GM11168 (cell line): ENCODE measurements at regions not wholly inside any gene's neighbourhood (a gene's known extent, or its start where the extent isn't known, plus 50 kb on each side); places are given as distances from the start of the nearest gene placed in this dataset.
"Not testable (repeated sequence)": the region's sequence is repeated elsewhere in the genome, so short reads cannot be mapped to it uniquely, and the experiment has no call there.

ENCODE experiments used
- in situ Hi-C: fragments of 300-500 bp; cut with MboI; formaldehyde crosslinking; loops from one replicate; pipeline ENCODE4 v1.12.0; 2022; ENCODE audit warnings: low sequenced_read_pairs; ENCODE audit not compliant: unreplicated experiment

DNA sequence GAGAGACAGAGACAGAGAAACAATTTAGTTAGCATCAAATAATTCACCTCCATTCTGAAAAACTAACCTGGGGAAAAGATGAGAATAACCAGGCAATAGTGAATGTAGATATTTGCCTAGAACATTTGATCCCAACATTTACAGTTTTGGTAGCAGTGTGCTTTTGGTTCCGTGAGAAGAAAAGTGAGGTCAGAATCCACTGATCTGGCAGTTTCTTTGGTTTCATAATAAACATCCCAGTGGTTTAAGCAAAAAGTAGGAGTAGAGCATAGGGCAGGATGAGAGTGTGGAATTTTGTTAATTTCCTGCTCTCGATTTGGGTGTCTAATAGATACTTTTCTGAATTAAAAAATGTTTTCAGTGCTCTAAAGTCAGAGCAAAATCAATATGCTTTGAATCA lies 887.0 kb downstream of the NR2F1-AS1 start:
- in situ Hi-C loops = no loop called here

DNA sequence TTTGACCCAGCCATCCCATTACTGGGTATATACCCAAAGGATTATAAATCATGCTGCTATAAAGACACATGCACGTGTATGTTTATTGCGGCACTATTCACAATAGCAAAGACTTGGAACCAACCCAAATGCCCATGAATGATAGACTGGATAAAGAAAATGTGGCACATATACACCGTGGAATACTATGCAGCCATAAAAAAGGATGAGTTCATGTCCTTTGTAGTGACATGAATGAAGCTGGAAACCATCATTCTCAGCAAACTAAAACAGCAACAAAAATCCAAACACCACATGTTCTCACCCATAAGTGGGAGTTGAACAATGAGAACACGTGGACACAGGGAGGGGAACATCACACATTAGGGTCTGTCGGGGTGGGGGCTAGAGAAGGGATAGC lies 889.1 kb downstream of the NR2F1-AS1 start:
- in situ Hi-C loops = not testable (repeated sequence)

DNA sequence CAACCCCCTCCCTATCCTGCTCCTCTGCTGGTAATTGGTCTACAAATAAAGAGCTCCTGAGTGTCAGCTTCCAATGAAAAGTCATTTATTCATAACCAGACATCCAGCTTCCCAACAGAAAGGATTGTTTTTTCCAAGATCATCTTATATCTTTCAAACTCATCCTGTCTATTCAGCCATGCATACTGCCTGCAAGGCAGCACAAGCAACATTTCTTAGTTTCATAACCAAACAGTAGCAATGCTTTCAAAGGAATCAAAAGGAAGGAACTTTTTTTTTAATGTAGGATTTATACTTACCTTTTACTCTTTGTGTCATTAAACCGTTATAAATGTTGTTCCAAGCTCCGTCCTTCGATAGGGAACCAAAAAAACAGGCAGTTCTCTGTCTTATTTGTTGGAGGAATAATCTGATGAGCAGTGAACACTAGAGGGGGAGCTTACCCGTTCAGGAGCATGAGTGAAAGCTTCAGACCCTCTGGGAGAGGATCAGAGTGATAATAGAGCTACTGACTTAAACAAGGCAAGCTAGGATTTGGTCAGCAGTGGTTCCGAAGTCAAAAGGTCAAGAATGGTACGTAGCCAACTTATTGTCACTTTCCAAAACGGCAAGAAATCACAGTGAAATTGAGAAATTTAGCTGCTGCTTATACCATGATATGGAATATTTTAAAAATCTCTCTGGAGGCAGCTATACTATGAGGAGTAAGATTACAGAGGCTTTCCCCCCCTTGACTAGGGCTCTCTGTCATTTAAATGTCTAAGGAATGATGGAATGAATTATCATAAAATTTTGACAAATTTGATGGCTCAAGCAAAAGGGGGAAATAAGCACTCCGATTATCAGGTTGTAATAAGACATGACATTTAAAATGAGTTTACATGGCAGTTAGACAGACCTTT lies 892.9 kb downstream of the NR2F1-AS1 start:
- in situ Hi-C loops = no loop called here

DNA sequence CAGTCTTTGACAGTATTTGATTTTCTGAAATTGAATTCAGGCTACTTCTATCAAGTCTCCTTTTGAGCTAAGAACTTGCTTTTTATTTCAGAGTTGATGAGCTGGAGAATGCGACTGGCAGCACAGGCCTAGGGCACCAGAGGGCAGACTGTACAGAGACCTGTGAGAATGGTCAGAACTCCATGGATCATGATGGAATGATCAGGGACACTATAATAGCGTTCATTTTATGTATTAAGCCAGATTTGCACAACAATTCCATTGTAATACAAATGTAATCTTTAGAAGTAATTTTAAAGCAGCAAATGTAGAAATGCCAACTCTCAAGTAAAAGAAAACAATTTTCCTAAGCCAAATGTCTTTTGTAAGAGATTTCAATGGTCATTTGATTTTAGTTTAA lies 902.4 kb downstream of the NR2F1-AS1 start:
- in situ Hi-C loops = no loop called here

DNA sequence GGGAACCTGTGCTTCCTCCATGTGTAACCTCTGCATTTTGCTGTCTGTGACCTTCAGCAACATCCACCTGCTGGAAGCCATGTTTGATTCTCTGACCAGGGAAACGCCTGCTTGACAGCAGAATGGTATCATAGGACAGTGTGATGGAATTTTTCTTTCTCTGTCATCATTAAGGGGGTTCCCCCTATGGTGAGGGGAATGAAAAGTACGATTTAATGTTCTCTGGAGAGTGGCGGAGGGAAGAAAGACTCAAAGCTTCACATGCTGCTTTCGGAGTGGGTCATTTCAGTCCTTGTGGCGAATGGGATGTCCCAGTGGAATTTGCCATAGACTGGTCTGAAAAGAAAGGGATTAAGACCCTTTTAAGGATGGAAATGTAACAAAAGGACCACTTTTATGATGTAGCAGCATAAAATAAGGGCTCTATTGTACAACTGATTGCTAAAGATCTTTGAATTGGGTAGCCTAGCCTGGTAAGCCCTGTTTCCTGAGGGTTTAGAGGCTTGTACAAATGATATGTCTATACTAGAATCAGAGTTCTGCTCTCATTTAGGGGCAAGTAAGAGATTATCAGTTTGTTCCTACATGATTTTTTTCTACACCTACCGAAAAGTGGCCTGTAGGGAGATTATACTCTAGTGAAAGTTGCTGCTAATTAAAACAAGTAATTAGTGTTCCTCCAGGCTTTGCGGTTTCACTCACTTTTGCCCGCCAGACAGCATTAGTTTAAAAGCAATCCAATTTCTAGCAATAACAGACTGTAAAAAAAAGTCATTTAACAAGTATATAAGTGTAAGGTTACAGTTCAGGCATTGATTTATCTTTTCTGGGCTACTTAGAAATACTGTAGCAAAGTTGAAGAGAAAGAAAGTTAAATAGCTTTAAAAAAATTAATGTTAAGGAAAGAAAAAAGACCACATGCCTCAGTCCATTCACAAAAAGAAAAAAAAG lies 904.5 kb downstream of the NR2F1-AS1 start:
- in situ Hi-C loops = no loop called here

DNA sequence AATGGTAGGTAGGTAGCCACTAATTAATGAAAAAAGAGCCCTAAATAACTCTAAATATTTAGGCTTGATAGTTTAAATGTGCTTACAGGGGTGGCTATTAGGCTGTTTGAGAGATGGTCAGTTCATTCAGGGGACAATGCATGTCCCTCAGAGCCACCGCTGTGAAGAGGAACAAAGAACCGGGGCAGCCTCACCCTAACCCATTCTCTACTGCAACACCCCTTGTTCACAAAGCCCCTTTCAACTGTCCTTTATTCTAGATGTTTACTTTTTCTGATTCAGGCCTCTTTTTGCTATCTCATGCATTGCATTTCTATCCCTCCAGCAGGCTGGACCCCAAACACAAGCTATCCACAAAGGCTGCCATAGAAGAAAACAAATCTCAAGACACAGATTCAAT lies 906.7 kb downstream of the NR2F1-AS1 start:
- in situ Hi-C loops = no loop called here

DNA sequence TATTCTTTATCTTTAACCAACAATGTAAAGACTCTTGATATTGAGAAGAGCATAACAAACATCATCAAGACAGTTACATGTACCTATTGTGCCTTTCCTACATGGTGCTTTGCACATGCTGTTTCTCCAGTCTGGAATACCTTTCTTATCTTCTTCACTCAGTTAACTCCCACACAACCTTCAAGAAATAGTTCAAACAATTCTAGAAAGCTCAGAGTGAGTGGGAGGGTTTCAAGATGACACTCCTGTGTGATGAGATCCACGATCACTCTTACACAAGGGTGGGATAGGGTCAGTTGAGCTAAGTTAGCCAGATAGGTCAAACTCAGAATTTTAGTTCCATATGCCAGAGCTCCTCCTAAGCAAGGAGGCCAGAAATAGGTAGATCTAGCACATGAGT lies 915.5 kb downstream of the NR2F1-AS1 start:
- in situ Hi-C loops = no loop called here

DNA sequence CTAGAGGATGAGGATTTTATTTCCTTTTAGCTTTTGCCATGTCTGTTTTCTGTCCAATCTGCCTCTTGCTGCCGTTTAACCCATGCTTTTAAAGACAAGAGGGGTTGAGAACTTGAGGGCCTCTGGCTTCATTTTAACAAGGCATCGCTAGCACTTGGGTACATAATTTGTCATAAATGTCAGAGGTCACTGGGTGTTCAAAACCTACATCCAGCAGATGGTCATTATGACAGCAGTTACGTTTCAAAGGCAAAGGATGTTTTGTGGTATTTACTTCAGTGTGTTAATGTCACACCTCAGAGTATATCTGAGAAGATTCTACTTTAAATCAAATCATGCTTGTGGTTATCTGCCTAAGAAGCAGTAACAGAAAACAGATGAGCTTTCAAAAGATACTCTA lies 918.3 kb downstream of the NR2F1-AS1 start:
- in situ Hi-C loops = no loop called here

DNA sequence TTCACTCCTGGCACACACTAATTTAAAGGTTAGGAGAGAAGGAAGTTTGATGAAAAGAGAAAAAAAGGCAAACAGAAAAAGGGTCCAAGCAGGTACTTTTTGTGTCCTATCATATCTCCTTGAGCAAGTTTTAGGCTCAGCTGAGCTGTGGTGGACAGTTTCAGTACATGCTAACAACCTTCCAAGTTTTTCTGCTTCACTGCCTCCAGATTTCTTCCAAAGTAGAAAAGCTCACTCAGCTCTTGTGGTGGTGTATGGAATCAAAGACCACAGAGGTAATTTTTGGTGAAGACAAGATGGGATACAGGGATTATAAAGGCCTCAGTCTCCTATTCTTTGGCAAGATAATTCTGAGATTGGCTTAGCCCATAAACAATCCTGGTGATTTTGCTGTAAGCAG lies 921.8 kb downstream of the NR2F1-AS1 start:
- in situ Hi-C loops = no loop called here

DNA sequence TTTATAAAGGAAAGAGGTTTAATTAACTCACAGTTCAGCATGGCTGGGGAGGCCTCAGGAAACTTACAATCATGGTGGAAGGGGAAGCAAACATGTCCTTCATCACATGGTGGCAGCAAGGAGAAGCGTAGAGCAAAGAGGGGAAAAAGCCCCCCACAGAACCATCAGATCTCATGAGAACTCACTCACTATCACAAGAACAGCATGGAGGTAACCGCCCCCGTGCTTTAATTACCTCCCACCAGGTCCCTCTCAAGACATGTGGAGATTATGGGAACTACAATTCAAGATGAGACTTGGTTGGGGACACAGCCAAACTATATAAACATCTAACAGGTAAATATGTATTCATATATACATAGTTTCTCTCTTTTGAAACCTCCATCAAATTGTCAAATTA lies 926.4 kb downstream of the NR2F1-AS1 start:
- in situ Hi-C loops = not testable (repeated sequence)

DNA sequence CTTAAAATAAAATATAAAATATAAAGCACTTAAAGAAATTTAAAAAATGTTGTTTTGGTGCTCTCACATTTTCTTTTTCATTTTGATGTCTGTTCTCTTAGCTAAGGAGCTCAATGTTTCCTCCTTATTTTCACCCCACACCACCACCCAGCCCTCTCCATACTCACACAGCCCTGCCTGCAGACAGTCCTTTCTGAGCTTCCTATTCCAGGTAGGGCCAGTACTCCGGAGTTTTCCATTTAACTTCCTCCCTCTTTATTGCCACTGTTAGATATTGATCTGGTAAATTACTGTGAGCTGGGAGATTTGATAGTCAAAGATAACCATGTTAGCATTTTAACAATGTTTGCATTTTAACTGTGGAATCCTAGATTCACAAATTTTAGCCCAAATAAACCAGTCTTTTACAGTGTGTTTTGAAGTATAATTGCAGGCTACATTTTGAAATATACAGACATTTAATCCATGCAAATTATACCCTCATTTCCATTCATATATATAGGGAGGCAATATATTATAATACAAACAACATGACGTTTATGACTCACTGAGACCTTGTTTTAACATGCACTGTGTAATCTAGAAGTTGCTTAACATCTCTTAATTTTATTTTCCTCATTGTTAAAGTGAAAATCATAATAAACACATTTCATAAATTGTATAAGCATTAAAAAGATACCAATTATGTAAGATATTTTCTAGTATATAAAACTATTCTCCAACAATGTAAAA lies 927.1 kb downstream of the NR2F1-AS1 start:
- in situ Hi-C loops = no loop called here

DNA sequence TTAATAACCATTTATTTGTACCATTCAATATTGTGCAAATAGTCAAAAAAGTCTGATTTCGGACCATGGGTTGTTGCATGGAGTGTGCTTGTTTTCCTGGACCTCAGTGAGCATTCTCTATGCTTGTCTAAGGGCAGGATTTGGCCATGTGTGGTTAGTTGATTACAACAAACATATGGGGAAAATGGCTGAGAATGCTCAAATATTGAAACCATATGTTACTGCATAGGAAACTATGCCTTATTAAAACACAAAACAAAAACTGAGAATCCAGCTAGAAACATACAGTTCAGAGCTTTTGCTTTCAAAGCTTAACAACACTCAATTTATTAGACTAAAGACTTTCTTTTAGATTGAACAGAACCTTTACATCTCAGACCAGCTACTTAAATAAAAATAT lies 928.3 kb downstream of the NR2F1-AS1 start:
- in situ Hi-C loops = no loop called here

DNA sequence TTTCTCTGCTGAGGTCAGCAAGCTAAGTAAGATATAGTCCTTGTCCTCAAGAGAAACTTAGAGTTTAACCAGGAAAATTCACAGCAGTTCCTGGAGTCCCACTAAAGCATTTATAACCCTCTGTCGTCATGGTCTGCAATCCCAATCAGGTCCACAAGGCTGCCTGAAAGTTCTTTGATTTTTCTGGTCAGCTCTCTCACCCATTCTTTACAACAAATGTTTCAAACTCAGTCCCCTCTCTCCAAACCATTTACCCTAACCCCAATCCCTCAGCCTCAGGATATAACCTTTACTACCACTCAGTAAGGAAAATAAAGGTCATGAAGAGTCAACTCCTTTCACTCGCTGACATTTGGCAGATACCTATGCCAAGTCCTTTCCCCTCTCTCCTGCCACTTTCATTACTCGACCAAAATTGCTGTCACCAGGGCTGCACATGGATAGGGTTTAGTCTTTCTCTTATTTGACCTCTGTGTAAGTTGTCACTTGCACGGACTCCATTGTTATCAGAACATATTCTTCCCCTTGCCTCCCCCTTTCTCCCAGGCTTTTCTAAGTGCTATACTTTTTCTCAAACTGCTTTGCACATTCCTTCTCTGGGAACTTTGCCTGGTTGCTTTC lies 936.6 kb downstream of the NR2F1-AS1 start:
- in situ Hi-C loops = no loop called here

DNA sequence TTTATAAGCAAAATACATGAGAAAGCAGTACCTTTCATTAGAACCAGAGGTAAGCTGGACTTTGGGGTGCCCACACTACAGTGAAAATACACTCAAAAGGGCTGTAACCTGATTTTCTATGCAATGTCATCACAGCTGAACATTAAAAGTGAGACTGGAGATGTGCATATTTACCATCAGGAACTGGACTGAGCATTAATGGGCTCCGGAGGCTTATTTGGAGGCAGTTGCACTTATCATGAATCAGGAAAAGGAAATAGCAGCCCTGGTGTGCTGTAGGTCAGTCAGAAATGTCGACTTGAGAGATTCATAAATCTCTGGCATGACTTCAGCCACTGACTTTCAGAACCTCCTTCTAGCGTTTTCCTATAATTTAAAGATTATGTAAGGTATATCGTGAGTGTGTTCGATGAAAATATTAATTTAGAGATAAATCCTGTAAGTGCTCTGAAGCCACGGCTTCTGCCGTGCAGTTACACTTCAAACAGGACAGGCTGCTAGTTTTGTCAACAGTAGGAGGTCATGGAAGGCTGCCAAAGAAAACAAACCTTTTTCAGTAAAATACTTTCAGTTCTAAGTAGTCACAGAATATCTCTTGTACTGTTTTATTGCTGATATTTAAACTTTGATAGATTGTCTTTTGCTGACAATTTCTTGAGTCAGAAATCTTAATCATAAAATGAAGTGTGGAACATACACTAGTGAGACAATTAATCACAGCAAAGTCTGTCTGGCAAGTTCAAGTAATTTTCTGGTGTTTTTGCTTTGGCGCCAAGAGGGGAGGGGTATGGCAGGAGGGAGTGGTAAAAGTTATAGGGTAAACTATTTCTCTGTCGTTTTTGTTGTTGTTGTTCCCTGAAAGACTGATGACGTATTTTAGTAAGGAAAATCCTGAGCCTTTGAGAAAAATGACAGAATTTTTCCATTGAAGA lies 939.7 kb downstream of the NR2F1-AS1 start:
- in situ Hi-C loops = no loop called here

DNA sequence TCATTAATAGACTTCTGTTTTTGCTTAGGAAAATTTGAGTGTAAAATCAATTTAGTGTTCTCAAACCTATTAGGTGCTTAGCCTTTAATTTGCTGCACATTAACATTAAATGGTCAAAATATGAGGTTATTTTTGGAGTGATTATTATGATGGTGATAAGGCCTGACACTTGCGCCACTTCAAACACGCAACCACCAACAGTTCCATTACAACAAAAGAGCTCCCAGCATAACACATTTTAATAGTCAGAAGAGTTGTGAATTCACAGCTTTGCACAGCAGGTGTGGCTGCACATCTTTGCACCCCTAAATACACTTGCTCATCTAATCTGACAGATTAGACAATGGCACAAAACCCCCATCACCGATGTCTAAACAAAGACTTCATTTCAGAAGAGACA lies 940.7 kb downstream of the NR2F1-AS1 start:
- in situ Hi-C loops = no loop called here

DNA sequence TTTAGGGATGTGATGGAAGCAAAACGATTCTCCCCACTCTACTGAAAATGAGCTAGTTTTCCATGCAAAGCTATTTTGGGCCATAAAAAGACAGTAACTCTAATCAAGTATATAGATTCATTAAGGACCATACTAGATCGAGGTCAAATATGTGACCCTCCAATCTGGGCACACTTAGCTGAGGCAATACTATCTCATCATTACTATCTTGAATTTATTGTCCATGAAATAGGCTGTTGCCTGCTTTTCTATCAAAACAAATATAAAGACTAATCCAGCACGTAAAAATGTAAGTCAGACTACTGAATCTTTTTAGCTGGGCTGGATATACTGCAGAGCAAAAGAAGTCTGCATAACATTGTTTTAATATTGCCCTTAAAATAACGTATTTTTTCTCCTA lies 943.1 kb downstream of the NR2F1-AS1 start:
- in situ Hi-C loops = no loop called here

DNA sequence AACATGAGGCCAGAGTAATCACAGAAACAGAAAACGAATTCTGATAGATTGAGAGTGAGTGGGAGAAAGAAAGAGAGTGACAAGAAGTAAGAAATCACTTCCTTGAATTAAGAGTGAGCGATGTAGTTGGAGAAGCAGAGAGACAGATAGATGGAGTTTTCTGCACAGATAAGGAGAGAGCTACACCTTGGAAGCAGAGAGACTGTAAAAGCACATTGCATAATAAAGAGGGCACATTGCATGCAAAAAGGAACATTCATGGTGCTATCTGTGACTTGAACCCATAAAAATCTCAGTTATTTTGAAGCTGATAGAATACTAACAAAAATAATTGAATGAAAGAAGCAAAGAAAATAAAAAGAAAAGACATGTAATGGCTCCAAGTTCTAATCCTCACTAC lies 943.8 kb downstream of the NR2F1-AS1 start:
- in situ Hi-C loops = no loop called here

DNA sequence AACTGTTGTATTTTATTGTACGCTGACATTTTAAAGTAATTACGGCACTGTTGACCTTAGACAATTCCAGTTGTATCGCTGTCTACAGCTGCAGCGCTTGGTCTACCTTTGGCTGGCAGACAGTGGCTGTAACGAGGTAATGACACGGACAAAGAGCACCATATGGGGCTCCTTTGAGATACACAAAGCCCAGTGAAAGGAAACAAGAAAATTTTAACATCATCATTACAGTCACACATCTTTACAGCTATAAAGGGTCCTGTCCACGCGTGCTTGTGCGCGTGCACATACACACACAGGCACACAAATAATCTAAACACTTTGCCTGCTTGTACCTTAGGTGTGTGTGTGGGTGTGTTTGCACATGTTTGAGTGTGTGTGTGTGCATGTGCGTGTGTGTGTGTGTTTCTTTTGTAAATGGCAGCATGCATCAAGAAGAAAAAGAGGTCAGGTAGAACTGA lies 946.0 kb downstream of the NR2F1-AS1 start:
- in situ Hi-C loops = no loop called here
